DMS 273 (cell line): ENCODE measurements at regions not wholly inside any gene's neighbourhood (a gene's known extent, or its start where the extent isn't known, plus 50 kb on each side); places are given as distances from the start of the nearest gene placed in this dataset.

Experiments
- DNase-seq: peaks from one replicate; lab custom pipeline; 2025; ENCODE audit not compliant: unreplicated experiment; lab: John Stamatoyannopoulos, UW

DNA sequence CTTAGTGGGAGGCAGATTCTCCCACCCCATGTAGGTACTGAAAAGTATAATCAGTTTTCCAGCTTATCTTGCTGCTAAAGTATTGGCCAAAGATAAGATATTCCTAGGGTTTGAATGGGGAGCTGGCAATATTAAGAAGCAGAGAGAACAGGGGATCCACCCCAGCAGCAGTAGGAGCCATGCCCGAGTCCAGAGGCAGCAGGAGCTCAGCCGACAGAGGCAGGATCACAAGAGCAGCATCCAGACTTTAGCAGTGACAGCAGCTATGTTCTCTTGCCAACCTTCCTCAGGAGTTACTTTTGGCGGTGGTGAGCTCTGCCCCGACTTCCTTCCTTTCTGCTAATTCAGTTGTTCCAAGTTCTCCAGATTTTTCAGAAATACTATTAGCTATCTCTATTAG is 224.5 kb downstream of the GADD45G start:
- no peak for DNase-seq

DNA sequence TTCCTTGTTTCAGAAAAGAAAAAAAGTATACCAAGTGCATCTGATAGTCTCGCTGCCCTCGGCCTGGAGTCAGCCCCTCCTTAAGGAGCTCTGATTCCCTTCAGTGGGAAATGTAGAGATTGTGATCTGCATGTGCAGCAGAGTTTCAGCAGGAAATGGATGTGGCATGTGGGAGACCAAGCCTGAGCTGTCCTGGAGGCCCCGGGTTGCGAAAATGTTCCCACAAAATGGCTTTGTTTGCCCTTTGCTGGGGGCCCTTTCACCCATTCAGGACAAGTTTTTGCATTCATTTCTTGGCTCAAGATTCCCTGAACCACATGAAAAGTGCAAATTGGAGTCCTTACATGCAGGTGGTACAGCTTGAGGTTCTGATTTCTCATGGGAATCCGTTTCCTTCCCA is 230.9 kb downstream of the GADD45G start:
- no peak for DNase-seq

GRCh38 chr9:89837162-89837933 is 232.5 kb downstream of the GADD45G start:
- no peak for DNase-seq

DNA sequence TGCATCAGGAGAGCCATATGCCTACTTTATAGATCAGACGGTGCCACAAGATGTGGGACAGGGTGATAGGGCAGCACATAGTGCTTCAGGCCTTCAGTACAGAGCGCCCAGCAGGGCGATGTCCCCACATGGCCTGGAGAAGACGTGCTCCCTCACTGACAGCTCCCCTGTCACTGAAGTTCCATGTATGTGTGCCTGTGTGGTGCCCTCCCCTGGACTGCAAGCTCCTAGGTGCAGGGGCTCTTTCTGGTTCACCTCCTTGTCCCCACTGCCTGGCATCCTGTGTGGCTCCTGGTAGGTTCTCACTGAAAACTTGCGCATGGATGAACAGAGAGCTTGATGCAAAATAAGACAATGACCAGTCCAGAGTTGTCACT is 233.1 kb downstream of the GADD45G start:
- no peak for DNase-seq

GRCh38 chr9:89838621-89839020 is 233.8 kb downstream of the GADD45G start:
- DNase-seq, result no peak

DNA sequence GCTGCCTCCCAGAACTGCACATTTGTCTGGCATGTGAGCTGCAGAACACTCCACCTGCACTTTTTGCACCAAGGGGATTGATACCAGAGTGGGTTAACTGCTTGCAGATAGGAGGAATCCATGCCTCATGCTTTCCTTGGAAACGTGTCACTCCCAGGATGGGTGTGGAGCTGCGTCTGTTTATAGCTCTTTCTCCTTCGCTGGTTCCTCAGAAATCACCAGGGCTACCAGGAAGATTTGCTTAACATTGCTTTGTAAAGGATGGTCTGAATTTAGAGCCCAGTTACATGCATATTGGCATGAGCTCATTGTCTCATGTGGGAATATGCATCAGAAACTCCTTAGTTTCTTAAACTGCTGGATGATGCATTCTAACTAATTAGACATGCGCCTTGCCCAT is 234.6 kb downstream of the GADD45G start:
- no peak for DNase-seq

- DNase-seq, result no peak
These were observed 235.1 kb downstream of the GADD45G start for GRCh38 chr9:89839952-89840351.

GRCh38 chr9:89841456-89841855 is 236.6 kb downstream of the GADD45G start:
- no peak for DNase-seq

DNA sequence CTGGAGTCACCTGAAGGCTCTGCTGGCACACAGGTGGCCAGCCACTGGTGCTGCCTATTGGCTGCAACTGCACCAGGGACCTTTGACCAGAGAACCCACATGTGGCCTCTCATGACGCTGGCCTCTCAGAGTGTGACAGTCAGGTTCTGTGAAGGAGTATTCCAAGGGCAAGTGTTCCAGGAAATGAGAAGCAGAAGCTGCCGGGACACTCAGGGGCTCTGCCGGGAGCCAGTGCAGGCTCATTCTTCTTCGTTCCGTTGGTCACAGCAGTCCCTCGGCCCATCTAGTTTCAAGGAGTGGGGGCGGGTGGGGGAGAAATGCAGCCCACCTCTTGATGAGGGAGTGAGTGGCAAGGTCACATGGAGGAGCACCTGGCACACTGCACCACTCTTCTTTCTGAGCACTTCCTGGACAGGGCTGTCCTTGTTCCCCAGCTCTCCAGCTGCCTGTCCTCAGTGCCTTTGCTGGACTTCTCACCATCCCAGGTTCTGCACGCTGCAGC is 237.5 kb downstream of the GADD45G start:
- DNase-seq, result no peak

DNA sequence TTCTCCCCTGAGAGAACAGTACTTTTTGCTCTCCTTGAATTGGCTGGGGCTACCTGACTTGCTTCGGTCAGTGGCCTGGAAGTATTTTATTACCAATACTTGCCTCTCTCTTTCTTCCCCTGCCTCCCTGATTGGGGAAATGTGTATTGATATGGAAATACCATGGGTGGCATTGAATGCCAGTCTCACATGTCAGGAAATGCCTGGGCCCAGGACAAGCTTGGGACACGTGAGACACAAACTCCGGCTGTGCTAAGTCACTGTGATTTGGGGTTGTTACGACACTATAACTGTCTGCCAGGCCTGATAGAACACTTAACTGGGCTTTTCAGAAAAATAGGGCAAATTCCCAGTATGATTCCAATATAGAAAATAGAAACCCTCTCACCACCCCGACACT is 238.3 kb downstream of the GADD45G start:
- no peak for DNase-seq

DNA sequence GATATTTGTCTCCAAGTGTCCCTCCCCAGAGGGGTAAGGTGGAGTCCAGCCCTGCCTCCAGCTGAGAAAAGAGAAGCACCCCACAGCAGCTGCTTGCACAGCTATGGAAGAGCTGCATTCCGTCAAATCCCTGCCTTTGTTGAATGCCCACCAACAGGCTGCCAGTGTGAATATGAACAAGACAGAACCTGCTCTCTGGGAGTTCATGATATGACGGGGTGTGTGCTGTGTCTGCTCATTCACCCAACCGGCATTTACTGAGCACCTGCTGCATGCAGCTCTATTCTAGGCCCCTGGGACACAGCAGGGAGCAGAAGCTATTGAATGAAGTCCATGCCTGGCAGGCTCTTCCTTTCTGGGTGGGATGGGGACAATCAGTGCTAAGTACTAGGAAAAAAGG is 238.8 kb downstream of the GADD45G start:
- DNase-seq, result no peak

DNA sequence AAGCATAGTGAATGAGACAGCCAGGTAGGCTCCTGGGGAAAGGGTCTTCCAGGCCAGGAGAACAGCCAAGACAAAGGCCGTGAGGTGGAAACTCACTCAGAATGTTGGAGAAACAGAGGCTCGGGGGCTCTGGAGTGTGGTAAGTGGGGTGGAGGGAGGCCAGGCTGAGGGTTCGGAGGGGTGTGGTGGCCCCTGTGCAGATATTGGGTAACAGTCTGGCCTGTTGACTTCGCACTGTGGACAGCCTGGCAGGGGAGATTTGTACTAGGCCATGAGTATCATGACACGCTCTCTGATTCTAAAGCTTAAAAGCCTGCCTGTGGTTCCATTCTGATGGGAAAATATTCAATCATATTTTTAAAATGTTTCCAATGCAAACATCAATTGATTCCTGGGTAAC is 239.3 kb downstream of the GADD45G start:
- no peak for DNase-seq

DNA sequence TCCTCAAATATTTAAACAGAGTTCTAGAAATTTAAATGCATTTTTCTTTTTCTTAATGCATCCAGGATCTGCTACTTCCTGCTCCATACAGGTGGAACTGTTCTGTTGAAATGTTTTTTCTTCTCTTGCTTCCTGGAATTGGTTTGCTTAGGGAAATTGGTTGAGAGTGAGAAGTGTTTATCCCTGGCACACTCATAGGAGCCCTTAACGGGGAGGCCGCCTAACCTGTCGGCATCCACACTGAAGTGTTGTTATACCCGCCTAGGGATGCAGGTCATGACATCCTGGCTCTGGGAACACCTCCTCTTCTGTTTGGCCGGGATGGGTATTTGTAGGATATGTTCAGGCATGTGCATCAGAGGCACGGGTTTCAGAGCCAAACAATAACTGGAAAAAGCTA is 239.7 kb downstream of the GADD45G start:
- no peak for DNase-seq

- DNase-seq, result no peak
These were observed 240.5 kb downstream of the GADD45G start for GRCh38 chr9:89845321-89845720.

DNA sequence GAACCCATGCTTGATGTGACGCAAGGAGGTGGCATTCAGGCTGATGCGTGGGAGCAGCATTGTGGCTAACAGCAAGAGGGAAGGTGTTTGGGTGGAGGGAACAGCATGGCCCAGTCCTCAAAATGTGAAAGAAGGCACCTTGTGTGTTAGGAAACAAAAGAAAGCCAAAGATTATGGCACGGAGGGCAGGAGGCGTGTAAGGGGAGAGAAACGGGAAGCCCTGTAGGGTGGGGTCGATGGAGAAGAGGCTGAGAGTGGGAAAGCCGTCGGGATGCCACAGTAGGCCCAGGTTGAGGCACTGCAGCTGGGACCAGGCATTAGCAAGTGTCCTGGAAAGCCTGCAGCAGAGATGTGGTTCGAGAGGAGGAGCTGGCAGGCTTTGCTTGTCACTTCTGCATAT is 241.1 kb downstream of the GADD45G start:
- no peak for DNase-seq

GRCh38 chr9:89848060-89849040 is 243.5 kb downstream of the GADD45G start:
- no peak for DNase-seq

- DNase-seq, result no peak
These were observed 244.3 kb downstream of the GADD45G start for GRCh38 chr9:89849096-89849495.

DNA sequence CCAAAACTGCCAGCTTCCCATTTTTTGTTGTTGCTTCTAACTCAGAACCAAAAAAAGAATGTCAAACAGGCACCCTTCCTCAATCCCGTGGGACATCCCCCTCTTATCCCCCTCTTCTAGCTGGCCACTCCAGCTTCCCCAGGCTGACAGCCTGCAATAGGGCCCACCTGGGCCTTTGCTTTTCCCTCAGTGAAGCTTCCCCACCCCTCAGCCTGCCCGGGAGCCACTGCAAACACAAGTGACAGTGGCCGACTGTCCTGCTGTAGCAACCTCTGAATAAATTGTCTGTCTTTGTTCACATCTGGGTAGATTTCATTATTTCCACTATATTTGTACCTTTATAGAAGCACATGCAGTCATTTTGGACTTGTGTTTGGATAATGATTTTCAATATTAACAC is 245.3 kb downstream of the GADD45G start:
- DNase-seq, result no peak

DNA sequence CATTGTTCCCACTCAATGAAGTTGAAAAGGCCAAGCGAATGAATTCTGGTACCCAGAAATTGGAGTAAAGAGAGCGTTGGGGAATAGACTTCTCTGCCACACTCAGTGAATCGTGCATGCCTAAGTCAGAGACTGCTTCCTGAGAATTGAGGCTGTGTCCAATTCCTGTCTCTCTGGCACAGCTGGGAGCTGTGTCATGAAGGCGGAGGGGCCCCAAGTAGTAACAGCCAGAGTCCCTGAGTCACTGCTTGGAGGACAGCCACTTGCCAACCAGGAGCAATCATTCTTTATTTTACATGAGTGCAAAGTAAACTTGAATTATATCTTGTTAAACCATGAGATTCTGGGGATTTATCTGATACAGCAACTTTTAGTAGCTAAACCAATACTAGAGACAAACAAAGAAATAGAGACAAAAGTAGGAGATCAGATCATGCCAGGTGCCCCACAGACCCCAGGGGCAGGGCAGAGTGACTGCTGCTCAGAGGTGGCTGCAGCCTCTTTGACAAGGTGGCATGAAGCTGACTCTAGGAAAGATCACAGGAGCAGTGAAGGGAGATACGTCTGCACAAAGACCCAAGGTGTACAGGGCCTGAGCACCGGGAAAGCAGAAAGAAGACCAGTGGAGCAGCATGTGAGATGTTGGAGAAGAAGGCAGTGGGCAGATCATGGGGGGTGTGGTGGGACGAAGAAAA is 246.0 kb downstream of the GADD45G start:
- no peak for DNase-seq

- DNase-seq, result no peak
These were observed 248.3 kb downstream of the GADD45G start for GRCh38 chr9:89853161-89853560.

DNA sequence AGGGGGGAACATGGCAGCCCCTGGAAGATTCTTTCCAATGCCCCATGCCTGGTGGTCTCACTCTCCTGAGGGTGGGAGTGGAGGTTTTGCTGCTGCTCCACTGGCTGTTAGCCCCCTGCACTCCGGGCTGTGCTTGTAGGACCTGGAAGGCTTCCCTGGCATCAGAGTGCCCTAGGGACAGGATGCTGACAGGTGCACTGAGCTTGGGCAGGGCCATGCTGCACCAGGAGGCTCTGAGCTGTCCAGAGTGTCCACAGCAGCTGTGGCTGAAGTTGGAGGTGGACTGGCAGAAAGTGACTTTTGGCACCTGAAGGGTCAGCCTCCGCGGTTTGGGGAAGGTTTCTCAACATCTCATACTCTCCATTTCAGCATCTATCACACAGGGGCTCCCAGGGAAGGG is 249.1 kb downstream of the GADD45G start:
- no peak for DNase-seq
